CD8-positive, alpha-beta memory T cell (primary cell): ENCODE measurements at regions not wholly inside any gene's neighbourhood (a gene's known extent, or its start where the extent isn't known, plus 50 kb on each side); places are given as distances from the start of the nearest gene placed in this dataset.
"Not testable (repeated sequence)": the region's sequence is repeated elsewhere in the genome, so short reads cannot be mapped to it uniquely, and the experiment has no call there.

Source experiments
- CTCF ChIA-PET: fragments of 350-600 bp; sonication (Branson Sonifier 250); formaldehyde crosslinking; loops from one replicate; lab custom pipeline; 2021; ENCODE audit warnings: antibody characterized with exemption; lab: Charles Lee
- POLR2A ChIA-PET: fragments of 350-600 bp; sonication (Branson Sonifier 250); formaldehyde crosslinking; loops from one replicate; lab custom pipeline; 2021; ENCODE audit warnings: antibody characterized with exemption; lab: Charles Lee
- DNase-seq, 5 donors: peaks; one replicate each; pipeline versions ENCODE4 v3.0.0 to v3.0.0-alpha.2; 2020 to 2022; ENCODE audit warnings: mixed read lengths in 1 of 5
- H3K27ac ChIP-seq: one replicate; pipeline ENCODE4 v1.7.0; 2013; ENCODE audit warnings: low read depth, mild to moderate bottlenecking, low read length, moderate library complexity
- H3K27me3 ChIP-seq: 2 replicates; pipeline ENCODE4 v1.7.0; 2013; ENCODE audit warnings: low read length, mild to moderate bottlenecking; ENCODE audit not compliant: insufficient read depth, poor library complexity, severe bottlenecking
- H3K36me3 ChIP-seq: 2 replicates; pipeline ENCODE4 v1.7.0; 2013; ENCODE audit warnings: mild to moderate bottlenecking, low read length, moderate library complexity; ENCODE audit not compliant: insufficient read depth
- H3K4me1 ChIP-seq: 2 replicates; pipeline ENCODE4 v1.7.0; 2013; ENCODE audit warnings: mild to moderate bottlenecking, low read length, moderate library complexity; ENCODE audit not compliant: insufficient read depth
- H3K4me3 ChIP-seq: 2 replicates; pipeline ENCODE4 v1.7.0; 2013; ENCODE audit warnings: mild to moderate bottlenecking, low read length
- H3K9me3 ChIP-seq: 2 replicates; pipeline ENCODE4 v1.7.0; 2013; ENCODE audit warnings: mild to moderate bottlenecking, low read length
- H3K27ac Mint-ChIP-seq, 8 donors: one replicate each; pipeline ENCODE4 v1.8.0; 2020 to 2021; ENCODE audit warnings: mixed read lengths in 8 of 8, mild to moderate bottlenecking in 6 of 8, inconsistent platforms in 3 of 8, moderate library complexity in 3 of 8
- H3K27me3 Mint-ChIP-seq, 2 donors: one replicate each; pipeline ENCODE4 v1.8.0; 2020 to 2021; ENCODE audit warnings: mixed read lengths in 2 of 2, mild to moderate bottlenecking in 1 of 2, moderate library complexity in 1 of 2
- H3K36me3 Mint-ChIP-seq, 3 donors: one replicate each; pipeline ENCODE4 v1.8.0; 2020 to 2021; ENCODE audit warnings: mixed read lengths in 3 of 3, inconsistent platforms in 1 of 3, mild to moderate bottlenecking in 1 of 3
- H3K4me1 Mint-ChIP-seq, 3 donors: one replicate each; pipeline ENCODE4 v1.8.0; 2020 to 2021; ENCODE audit warnings: mixed read lengths in 3 of 3, inconsistent platforms in 1 of 3, mild to moderate bottlenecking in 1 of 3
- H3K4me3 Mint-ChIP-seq, 7 donors: one replicate each; pipeline ENCODE4 v1.8.0; 2020 to 2021; ENCODE audit warnings: mixed read lengths in 7 of 7, mild to moderate bottlenecking in 6 of 7, moderate library complexity in 4 of 7, inconsistent platforms in 2 of 7
- H3K9me3 Mint-ChIP-seq, 5 donors: one replicate each; pipeline ENCODE4 v1.8.0; 2020 to 2022; ENCODE audit warnings: mixed read lengths in 5 of 5, mild to moderate bottlenecking in 3 of 5, moderate library complexity in 2 of 5, inconsistent platforms in 1 of 5

- Histone ChIP-seq H3K4me1 (no peaks in the 10 kb centered on the region), H3K36me3 (no peaks in the 10 kb centered on the region)
- peak in 2 of 5 donors; percentile 0 to 15 for DNase-seq
Measured at GRCh38 chr14:105888784-105889665, 362.6 kb downstream of the TMEM121 start.

DNA sequence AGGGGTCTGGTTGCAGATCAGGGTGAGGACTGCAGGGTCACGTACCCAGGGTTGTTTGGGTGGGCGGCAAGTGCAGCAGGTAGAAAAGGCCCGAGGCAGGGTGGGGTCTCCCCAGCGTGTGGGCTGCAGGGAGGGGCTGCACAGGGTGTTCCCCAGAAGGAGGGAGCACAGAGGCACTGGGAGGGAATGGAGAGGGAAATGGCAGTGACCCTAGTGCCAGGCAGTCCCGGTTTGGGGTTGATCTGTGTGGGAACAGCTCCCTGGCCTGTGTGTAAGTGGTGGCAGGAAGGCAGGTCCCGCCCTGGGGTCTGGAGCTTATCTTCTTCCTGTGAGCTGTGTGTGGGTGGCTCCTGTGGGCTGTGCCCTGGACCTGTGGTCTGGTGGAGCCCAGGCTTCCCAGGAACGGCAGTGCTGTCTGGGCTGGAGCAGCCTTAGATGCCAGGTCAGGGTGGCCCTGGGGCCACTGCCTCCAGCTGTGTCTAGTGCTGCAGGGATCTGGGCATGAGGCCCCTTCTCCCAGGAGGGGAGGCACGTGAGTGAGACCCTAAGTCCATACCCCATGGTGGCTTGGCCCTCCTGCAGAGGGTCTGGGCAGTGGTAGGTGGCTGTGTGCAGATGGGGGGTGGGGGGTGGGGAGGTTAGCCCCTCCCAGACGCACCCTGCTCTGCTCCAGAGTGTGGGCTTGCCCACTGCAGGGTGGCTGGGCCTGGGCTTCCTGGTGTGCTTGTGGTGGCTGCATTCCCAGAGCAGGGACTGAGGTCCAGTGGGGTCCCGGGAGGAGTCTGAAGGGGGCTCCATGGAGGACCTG is 363.5 kb downstream of the TMEM121 start:
- no peak overlapping the region for H3K4me3 ChIP-seq
- no peak overlapping the region for H3K27ac ChIP-seq
- Mint-ChIP-seq H3K4me1 (peaks cover 0 to 15% (median 0%) of the 10 kb centered on the region in 3 donors), H3K27me3 (peaks cover 0 to 10% of the 10 kb centered on the region in 2 donors), H3K27ac (peak overlapping the region in 1 of 8 donors; percentile 77), H3K9me3 (no peaks in the 10 kb centered on the region), H3K4me3 (no peak overlapping the region), H3K36me3 (no peaks in the 10 kb centered on the region)
- CTCF ChIA-PET = no interaction called here
- no peaks in the 10 kb centered on the region for H3K27me3 ChIP-seq
- H3K36me3 ChIP-seq = no peaks in the 10 kb centered on the region
- POLR2A ChIA-PET = no interaction called here
- H3K9me3 ChIP-seq = no peaks in the 10 kb centered on the region
- no peaks in the 10 kb centered on the region for H3K4me1 ChIP-seq
- DNase-seq = peak in 1 of 5 donors; percentile 38

More at GRCh38 chr14:105888784-105889665, 362.6 kb downstream of the TMEM121 start:
- ChIA-PET CTCF (no interaction called here), POLR2A (no interaction called here)
- Mint-ChIP-seq H3K4me3 (peak overlapping the region in 1 of 7 donors; percentile 19), H3K4me1 (peaks cover 0 to 15% (median 0%) of the 10 kb centered on the region in 3 donors), H3K9me3 (no peaks in the 10 kb centered on the region), H3K27me3 (peaks cover 0 to 10% of the 10 kb centered on the region in 2 donors), H3K36me3 (no peaks in the 10 kb centered on the region), H3K27ac (peak overlapping the region in 1 of 8 donors; percentile 77)
- H3K27me3 ChIP-seq = no peaks in the 10 kb centered on the region
- no peak overlapping the region for H3K27ac ChIP-seq
- no peaks in the 10 kb centered on the region for H3K9me3 ChIP-seq
- no peak overlapping the region for H3K4me3 ChIP-seq

DNA sequence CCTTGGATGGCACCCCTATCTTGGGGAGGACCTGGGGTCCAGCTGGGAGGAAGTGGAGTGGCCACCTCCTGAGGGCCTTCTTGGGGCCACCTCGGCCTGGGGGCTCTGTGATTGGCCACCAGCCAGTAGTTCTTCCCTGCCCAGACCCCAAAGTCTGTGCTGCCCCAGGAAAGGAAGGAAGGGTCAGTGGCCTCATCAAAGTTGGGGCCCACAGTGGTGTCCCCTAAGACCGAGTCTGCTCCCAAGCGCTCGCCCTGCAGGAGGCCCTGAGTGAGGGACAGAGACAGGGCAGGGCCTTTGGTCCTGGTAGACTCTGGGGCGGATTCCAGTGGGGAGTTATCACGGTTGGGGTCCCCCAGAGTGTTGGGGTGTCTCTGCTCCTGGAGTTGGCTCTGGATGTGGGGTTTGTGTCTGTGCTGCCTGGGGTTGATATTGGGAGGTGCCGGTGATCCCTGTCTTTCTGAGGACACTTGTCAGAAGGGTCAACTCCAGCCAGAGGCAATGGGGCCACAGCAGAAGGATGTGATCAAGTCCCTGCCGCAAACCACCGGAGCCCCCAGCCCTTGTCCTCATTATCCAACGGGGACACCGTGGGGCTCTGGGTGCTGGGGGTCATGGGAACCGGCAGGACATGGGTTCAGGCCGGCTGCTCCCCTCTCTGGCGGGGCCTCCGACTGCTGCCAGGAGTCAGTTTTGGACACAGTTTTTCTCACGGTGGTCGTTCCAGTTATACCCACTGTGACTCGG is 364.3 kb downstream of the TMEM121 start:
- Mint-ChIP-seq H3K27ac (no peak overlapping the region), H3K4me3 (no peak overlapping the region), H3K36me3 (no peaks in the 10 kb centered on the region), H3K9me3 (no peaks in the 10 kb centered on the region), H3K27me3 (peaks cover 0 to 10% of the 10 kb centered on the region in 2 donors), H3K4me1 (peaks cover 0 to 15% (median 0%) of the 10 kb centered on the region in 3 donors)
- POLR2A ChIA-PET = no interaction called here
- Histone ChIP-seq H3K9me3 (no peaks in the 10 kb centered on the region), H3K27ac (no peak overlapping the region), H3K4me1 (no peaks in the 10 kb centered on the region), H3K27me3 (no peaks in the 10 kb centered on the region), H3K4me3 (no peak overlapping the region), H3K36me3 (no peaks in the 10 kb centered on the region)
- CTCF ChIA-PET = no interaction called here
- no peak for DNase-seq

- ChIA-PET CTCF (no interaction called here), POLR2A (no interaction called here)
- Histone ChIP-seq H3K36me3 (no peaks in the 10 kb centered on the region), H3K9me3 (no peaks in the 10 kb centered on the region), H3K27me3 (no peaks in the 10 kb centered on the region), H3K27ac (no peak overlapping the region), H3K4me1 (no peaks in the 10 kb centered on the region), H3K4me3 (no peak overlapping the region)
- peaks cover 0 to 15% (median 0%) of the 10 kb centered on the region in 3 donors for H3K4me1 Mint-ChIP-seq
- no peaks in the 10 kb centered on the region for H3K9me3 Mint-ChIP-seq
- H3K4me3 Mint-ChIP-seq = no peak overlapping the region
- peaks cover 0 to 10% of the 10 kb centered on the region in 2 donors for H3K27me3 Mint-ChIP-seq
- H3K36me3 Mint-ChIP-seq = no peaks in the 10 kb centered on the region
- DNase-seq = peak in 1 of 5 donors; percentile 43
- H3K27ac Mint-ChIP-seq = no peak overlapping the region
Measured at GRCh38 chr14:105891221-105891602, 364.8 kb downstream of the TMEM121 start.

GRCh38 chr14:105891631-105892452 is 365.5 kb downstream of the TMEM121 start:
- no peak overlapping the region for H3K27ac Mint-ChIP-seq
- no peak overlapping the region for H3K4me3 Mint-ChIP-seq
- Histone ChIP-seq H3K4me1 (no peaks in the 10 kb centered on the region), H3K27ac (no peak overlapping the region), H3K36me3 (no peaks in the 10 kb centered on the region), H3K4me3 (no peak overlapping the region), H3K27me3 (no peaks in the 10 kb centered on the region), H3K9me3 (no peaks in the 10 kb centered on the region)
- H3K27me3 Mint-ChIP-seq = peaks cover 0 to 10% of the 10 kb centered on the region in 2 donors
- peaks cover 0 to 21% (median 4%) of the 10 kb centered on the region in 3 donors for H3K4me1 Mint-ChIP-seq
- peak in 1 of 5 donors; percentile 25 for DNase-seq
- ChIA-PET CTCF (no interaction called here), POLR2A (no interaction called here)
- no peaks in the 10 kb centered on the region for H3K9me3 Mint-ChIP-seq
- no peaks in the 10 kb centered on the region for H3K36me3 Mint-ChIP-seq

GRCh38 chr14:105892453-105893441 is 366.4 kb downstream of the TMEM121 start:
- H3K9me3 Mint-ChIP-seq, H3K27ac ChIP-seq, H3K9me3 ChIP-seq, H3K4me3 Mint-ChIP-seq, POLR2A ChIA-PET, H3K27me3 Mint-ChIP-seq, CTCF ChIA-PET, H3K36me3 Mint-ChIP-seq, H3K4me3 ChIP-seq, H3K27me3 ChIP-seq, H3K4me1 ChIP-seq, H3K36me3 ChIP-seq: not testable (repeated sequence)
- peak overlapping the region in 1 of 8 donors; percentile 54 for H3K27ac Mint-ChIP-seq
- DNase-seq = peak in 1 of 5 donors; percentile 36
- peaks cover 0 to 27% (median 7%) of the 10 kb centered on the region in 3 donors for H3K4me1 Mint-ChIP-seq
